Upper lobe of left lung (tissue), 4 donors: ENCODE measurements at regions not wholly inside any gene's neighbourhood (a gene's known extent, or its start where the extent isn't known, plus 50 kb on each side); places are given as distances from the start of the nearest gene placed in this dataset.

ENCODE experiments used
- EP300 ChIP-seq, 4 donors: sonication (generic); formaldehyde crosslinking; IDR thresholded peaks; one replicate each; pipeline ENCODE4 v1.5.1; 2017; ENCODE audit warnings: antibody characterized with exemption in 4 of 4, control low read depth in 2 of 4
- POLR2A ChIP-seq, 4 donors: fragments of 450-650 bp; IDR thresholded peaks; one replicate each; pipeline ENCODE4 v1.5.1; 2016 to 2017; ENCODE audit warnings: antibody characterized with exemption in 4 of 4, mild to moderate bottlenecking in 2 of 4
- POLR2AphosphoS5 ChIP-seq, 2 donors: sonication (generic); formaldehyde crosslinking; IDR thresholded peaks; one replicate each; pipeline ENCODE4 v1.5.1; 2017; ENCODE audit warnings: antibody characterized with exemption in 2 of 2
- TF ChIP-seq, protein P1 (sequence below), 6 experiments: fragments of 450-650 bp in 4 of 6; fragments of 200-600 bp in 2 of 6; sonication (generic) in 2 of 6; IDR thresholded peaks; one replicate each; pipeline ENCODE4 v1.5.1; 2016 to 2019; ENCODE audit warnings: antibody characterized with exemption in 6 of 6

DNA sequence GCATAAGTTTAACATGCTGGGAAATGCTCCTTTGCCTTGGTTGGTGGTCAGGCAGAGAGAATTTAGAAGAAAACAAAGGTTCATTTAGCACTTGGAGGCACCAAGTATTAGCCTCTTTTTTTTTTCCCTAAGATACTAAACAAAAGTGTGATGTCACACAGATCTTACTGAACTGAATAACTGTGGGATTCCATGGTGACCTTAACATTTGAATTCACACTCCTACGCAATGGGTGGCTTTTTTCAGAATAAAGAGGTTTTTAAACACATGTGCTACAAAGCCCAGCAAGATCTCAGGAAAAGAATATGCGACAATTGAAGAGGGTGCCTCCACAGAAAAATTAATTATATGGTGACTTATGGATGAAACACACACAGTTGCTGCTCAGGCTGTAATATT lies 133.4 kb upstream of the ABCB5 start:
- TF ChIP-seq EP300 (IDR thresholded peaks at IDR 0.05) (no peak), POLR2A (IDR thresholded peaks at IDR 0.05) (no peak), POLR2AphosphoS5 (IDR thresholded peaks at IDR 0.05) (no peak)
- TF ChIP-seq, protein P1, sequence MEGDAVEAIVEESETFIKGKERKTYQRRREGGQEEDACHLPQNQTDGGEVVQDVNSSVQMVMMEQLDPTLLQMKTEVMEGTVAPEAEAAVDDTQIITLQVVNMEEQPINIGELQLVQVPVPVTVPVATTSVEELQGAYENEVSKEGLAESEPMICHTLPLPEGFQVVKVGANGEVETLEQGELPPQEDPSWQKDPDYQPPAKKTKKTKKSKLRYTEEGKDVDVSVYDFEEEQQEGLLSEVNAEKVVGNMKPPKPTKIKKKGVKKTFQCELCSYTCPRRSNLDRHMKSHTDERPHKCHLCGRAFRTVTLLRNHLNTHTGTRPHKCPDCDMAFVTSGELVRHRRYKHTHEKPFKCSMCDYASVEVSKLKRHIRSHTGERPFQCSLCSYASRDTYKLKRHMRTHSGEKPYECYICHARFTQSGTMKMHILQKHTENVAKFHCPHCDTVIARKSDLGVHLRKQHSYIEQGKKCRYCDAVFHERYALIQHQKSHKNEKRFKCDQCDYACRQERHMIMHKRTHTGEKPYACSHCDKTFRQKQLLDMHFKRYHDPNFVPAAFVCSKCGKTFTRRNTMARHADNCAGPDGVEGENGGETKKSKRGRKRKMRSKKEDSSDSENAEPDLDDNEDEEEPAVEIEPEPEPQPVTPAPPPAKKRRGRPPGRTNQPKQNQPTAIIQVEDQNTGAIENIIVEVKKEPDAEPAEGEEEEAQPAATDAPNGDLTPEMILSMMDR (IDR thresholded peaks at IDR 0.05), result no peak
